Breast epithelium (tissue), 3 donors: ENCODE measurements at regions not wholly inside any gene's neighbourhood (a gene's known extent, or its start where the extent isn't known, plus 50 kb on each side); places are given as distances from the start of the nearest gene placed in this dataset.

Experiments
- POLR2A ChIP-seq: fragments of 450-650 bp; IDR thresholded peaks from one replicate; pipeline ENCODE4 v1.6.1; 2016; ENCODE audit warnings: antibody characterized with exemption, mild to moderate bottlenecking, moderate library complexity
- TF ChIP-seq, protein P1 (sequence below), 3 donors: fragments of 450-650 bp; IDR thresholded peaks; one replicate each; pipeline ENCODE4 v1.5.1; 2016 to 2017; ENCODE audit warnings: antibody characterized with exemption in 3 of 3, mild to moderate bottlenecking in 3 of 3, moderate library complexity in 3 of 3

GRCh38 chr5:125052584-125052983 lies 306.1 kb upstream of the ZNF608 start:
- TF ChIP-seq, protein P1, sequence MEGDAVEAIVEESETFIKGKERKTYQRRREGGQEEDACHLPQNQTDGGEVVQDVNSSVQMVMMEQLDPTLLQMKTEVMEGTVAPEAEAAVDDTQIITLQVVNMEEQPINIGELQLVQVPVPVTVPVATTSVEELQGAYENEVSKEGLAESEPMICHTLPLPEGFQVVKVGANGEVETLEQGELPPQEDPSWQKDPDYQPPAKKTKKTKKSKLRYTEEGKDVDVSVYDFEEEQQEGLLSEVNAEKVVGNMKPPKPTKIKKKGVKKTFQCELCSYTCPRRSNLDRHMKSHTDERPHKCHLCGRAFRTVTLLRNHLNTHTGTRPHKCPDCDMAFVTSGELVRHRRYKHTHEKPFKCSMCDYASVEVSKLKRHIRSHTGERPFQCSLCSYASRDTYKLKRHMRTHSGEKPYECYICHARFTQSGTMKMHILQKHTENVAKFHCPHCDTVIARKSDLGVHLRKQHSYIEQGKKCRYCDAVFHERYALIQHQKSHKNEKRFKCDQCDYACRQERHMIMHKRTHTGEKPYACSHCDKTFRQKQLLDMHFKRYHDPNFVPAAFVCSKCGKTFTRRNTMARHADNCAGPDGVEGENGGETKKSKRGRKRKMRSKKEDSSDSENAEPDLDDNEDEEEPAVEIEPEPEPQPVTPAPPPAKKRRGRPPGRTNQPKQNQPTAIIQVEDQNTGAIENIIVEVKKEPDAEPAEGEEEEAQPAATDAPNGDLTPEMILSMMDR (IDR thresholded peaks at IDR 0.05), result no peak
- TF ChIP-seq POLR2A, result no peak
